ENCODE measurements at regions not wholly inside any gene's neighbourhood (a gene's known extent, or its start where the extent isn't known, plus 50 kb on each side); places are given as distances from the start of the nearest gene placed in this dataset.

GRCh38 chr14:82342596-82342995 lies 808.9 kb upstream of the SEL1L start:
- H3K27me3 ChIP-seq (ENCODE audit: insufficient read depth, low read depth, low read length): no peaks in the 10 kb centered on the region
- TF ChIP-seq REST (IDR thresholded peaks at IDR 0.05; ENCODE audit: borderline replicate concordance) (no peak), EP300 (conservative IDR thresholded peaks at IDR 0.05; ENCODE audit: poor library complexity, severe bottlenecking) (no peak)
- no peaks in the 10 kb centered on the region for H3K9me3 ChIP-seq (ENCODE audit: low read length)
- H3K27ac ChIP-seq (ENCODE audit: low read length): no peak overlapping the region
- H3K9ac ChIP-seq (ENCODE audit: low read length): no peak overlapping the region
- H2AFZ ChIP-seq (ENCODE audit: low read depth, low read length): no peak overlapping the region
- H3K4me3 ChIP-seq (ENCODE audit: low read length): no peak overlapping the region
- no peaks in the 10 kb centered on the region for H3K9me2 ChIP-seq (ENCODE audit: insufficient read depth, low read length)
- no peaks in the 10 kb centered on the region for H4K20me1 ChIP-seq (ENCODE audit: insufficient read depth)
- no peaks in the 10 kb centered on the region for H3K79me2 ChIP-seq (replicated peaks; ENCODE audit: insufficient read depth, low read length)
- H3K36me3 ChIP-seq (ENCODE audit: insufficient read depth, low read length): no peaks in the 10 kb centered on the region
- no peak overlapping the region for H3K4me2 ChIP-seq (ENCODE audit: low read length)
- no peaks in the 10 kb centered on the region for H3F3A ChIP-seq (ENCODE audit: insufficient read depth, low read length, poor library complexity, severe bottlenecking)

GRCh38 chr14:82345184-82345583 lies 811.5 kb upstream of the SEL1L start:
- TF ChIP-seq CTCF (IDR thresholded peaks at IDR 0.05; ENCODE audit: poor library complexity, severe bottlenecking): no peak
- no peak for TF ChIP-seq SMC3 (conservative IDR thresholded peaks at IDR 0.05; ENCODE audit: poor library complexity)
- TF ChIP-seq MXI1 (conservative IDR thresholded peaks at IDR 0.05; ENCODE audit: poor library complexity, severe bottlenecking): no peak
- no peak for TF ChIP-seq EP300 (conservative IDR thresholded peaks at IDR 0.05; ENCODE audit: poor library complexity, severe bottlenecking)
- no peak for TF ChIP-seq RAD21 (conservative IDR thresholded peaks at IDR 0.05)
- TF ChIP-seq EZH2 (IDR thresholded peaks at IDR 0.05; ENCODE audit: borderline replicate concordance, insufficient read depth, low read length, poor library complexity, severe bottlenecking): no peak
- TF ChIP-seq TAF1 (IDR thresholded peaks at IDR 0.05; ENCODE audit: low read depth): no peak
- no peak for TF ChIP-seq REST (IDR thresholded peaks at IDR 0.05; ENCODE audit: borderline replicate concordance)
- TF ChIP-seq POLR2AphosphoS5 (IDR thresholded peaks at IDR 0.05): no peak
- no peak overlapping the region for H3K4me3 ChIP-seq (ENCODE audit: low read length)

More at GRCh38 chr14:82345184-82345583, 811.5 kb upstream of the SEL1L start:
- no peaks in the 10 kb centered on the region for H3K79me2 ChIP-seq (replicated peaks; ENCODE audit: insufficient read depth, low read length)
- no peaks in the 10 kb centered on the region for H3K36me3 ChIP-seq (ENCODE audit: insufficient read depth, low read length)
- no peak overlapping the region for H3K9ac ChIP-seq (ENCODE audit: low read length)
- H3K4me2 ChIP-seq (ENCODE audit: low read length): no peak overlapping the region
- H3K27ac ChIP-seq (ENCODE audit: low read length): no peak overlapping the region
- no peaks in the 10 kb centered on the region for H3K9me3 ChIP-seq (ENCODE audit: low read length)
- no peaks in the 10 kb centered on the region for H3K27me3 ChIP-seq (ENCODE audit: insufficient read depth, low read depth, low read length)
- H2AFZ ChIP-seq (ENCODE audit: low read depth, low read length): no peak overlapping the region
- no peaks in the 10 kb centered on the region for H3K9me2 ChIP-seq (ENCODE audit: insufficient read depth, low read length)
- no peaks in the 10 kb centered on the region for H4K20me1 ChIP-seq (ENCODE audit: insufficient read depth)
- H3F3A ChIP-seq (ENCODE audit: insufficient read depth, low read length, poor library complexity, severe bottlenecking): no peaks in the 10 kb centered on the region
